Keratinocyte (primary cell): ENCODE measurements at regions not wholly inside any gene's neighbourhood (a gene's known extent, or its start where the extent isn't known, plus 50 kb on each side); places are given as distances from the start of the nearest gene placed in this dataset.

Experiments used
- DNase-seq: peaks from one replicate; pipeline ENCODE4 v3.0.0-alpha.2; 2011; ENCODE audit warnings: low read depth, missing footprints, low spot score
- FAIRE-seq: peaks from 2 replicates; lab custom pipeline; 2011; peaks lifted over from hg19 to GRCh38; lab: Jason Lieb, UNC
- H2AFZ ChIP-seq: 2 replicates; pipeline ENCODE4 v1.6.0; 2012; ENCODE audit warnings: low read length, control low read depth, inconsistent platforms; ENCODE audit not compliant: control insufficient read depth
- H3K27ac ChIP-seq: 2 replicates; pipeline ENCODE4 v1.5.1; 2011; ENCODE audit warnings: low read length; ENCODE audit not compliant: control insufficient read depth, insufficient read depth
- H3K27me3 ChIP-seq: 3 replicates; pipeline ENCODE4 v1.6.0; 2011; ENCODE audit warnings: low read length; ENCODE audit not compliant: control insufficient read depth, insufficient read depth; ENCODE audit errors: extremely low read depth
- H3K36me3 ChIP-seq, 2 experiments: 2 replicates in 1 of 2; 3 replicates in 1 of 2; pipeline ENCODE4 v1.5.1; 2011; ENCODE audit warnings: low read length in 2 of 2, mild to moderate bottlenecking in 1 of 2; ENCODE audit not compliant: control insufficient read depth in 2 of 2, insufficient read depth in 2 of 2; ENCODE audit errors: extremely low read depth in 1 of 2
- H3K4me1 ChIP-seq: 3 replicates; pipeline ENCODE4 v1.5.1; 2011; ENCODE audit warnings: low read length; ENCODE audit not compliant: control insufficient read depth, insufficient read depth; ENCODE audit errors: extremely low read depth
- H3K4me2 ChIP-seq: 3 replicates; pipeline ENCODE4 v1.6.0; 2011; ENCODE audit warnings: low read depth, low read length; ENCODE audit not compliant: control insufficient read depth, insufficient read depth; ENCODE audit errors: extremely low read depth
- H3K4me3 ChIP-seq, 3 experiments: fragments of 200-600 bp in 1 of 3; sonication (generic) in 1 of 3; 2 replicates in 2 of 3; 3 replicates in 1 of 3; pipeline ENCODE4 v1.5.1; 2011 to 2016; ENCODE audit warnings: low read length in 3 of 3, mild to moderate bottlenecking in 3 of 3, control low read depth in 2 of 3, inconsistent platforms in 1 of 3, low read depth in 1 of 3, mixed read lengths in 1 of 3, mixed run types in 1 of 3, moderate library complexity in 1 of 3; ENCODE audit not compliant: control insufficient read depth in 2 of 3, insufficient read depth in 2 of 3; ENCODE audit errors: extremely low read depth in 1 of 3
- H3K79me2 ChIP-seq: 2 replicates; pipeline ENCODE4 v1.6.0; 2012; ENCODE audit warnings: low read length; ENCODE audit not compliant: control insufficient read depth, insufficient read depth
- H3K9ac ChIP-seq: 3 replicates; pipeline ENCODE4 v1.6.0; 2011; ENCODE audit warnings: low read length; ENCODE audit not compliant: control insufficient read depth, insufficient read depth; ENCODE audit errors: extremely low read depth
- H3K9me1 ChIP-seq: 3 replicates; pipeline ENCODE4 v1.6.0; 2011; ENCODE audit warnings: low read length; ENCODE audit not compliant: control insufficient read depth, insufficient read depth; ENCODE audit errors: extremely low read depth
- H3K9me3 ChIP-seq: 2 replicates; pipeline ENCODE4 v1.5.1; 2012; ENCODE audit warnings: low read depth, low read length; ENCODE audit not compliant: control insufficient read depth
- H4K20me1 ChIP-seq: 3 replicates; pipeline ENCODE4 v1.6.0; 2011; ENCODE audit warnings: low read length; ENCODE audit not compliant: control insufficient read depth, insufficient read depth; ENCODE audit errors: extremely low read depth
- CTCF ChIP-seq, 3 experiments: IDR thresholded peaks in 1 of 3; conservative IDR thresholded peaks in 1 of 3; optimal IDR thresholded peaks in 1 of 3; 2 replicates in 2 of 3; 3 replicates in 1 of 3; pipeline versions ENCODE3 to v1.5.1; 2011; ENCODE audit warnings: low read length in 3 of 3, mild to moderate bottlenecking in 3 of 3, moderate library complexity in 2 of 3, control low read depth in 1 of 3, inconsistent platforms in 1 of 3; ENCODE audit not compliant: insufficient read depth in 2 of 3; ENCODE audit errors: extremely low read depth in 1 of 3
- EZH2 ChIP-seq: IDR thresholded peaks from one replicate; pipeline ENCODE4 v1.6.1; 2012; ENCODE audit warnings: inconsistent platforms, mild to moderate bottlenecking, low read length, moderate library complexity
- dilution Hi-C: fragments of 300-500 bp; cut with MboI; formaldehyde crosslinking; loops from one replicate; pipeline ENCODE4 v1.7.0; 2020; ENCODE audit warnings: low sequenced_read_pairs; ENCODE audit not compliant: extremely low pct_ligation_motif_present

- no peak overlapping the region for H3K4me2 ChIP-seq
- no peak for FAIRE-seq
- TF ChIP-seq EZH2 (no peak), CTCF (optimal IDR thresholded peaks at IDR 0.05 in 1 of 3, IDR thresholded peaks at IDR 0.05 in 1 of 3, conservative IDR thresholded peaks at IDR 0.05 in 1 of 3; ENCODE audit: extremely low read depth in 1 of 3, insufficient read depth in 2 of 3, low read length in 3 of 3) (no peak)
- H3K9ac ChIP-seq = no peak overlapping the region
- dilution Hi-C loops = no loop called here
- H4K20me1 ChIP-seq = no peaks in the 10 kb centered on the region
- H2AFZ ChIP-seq = no peak overlapping the region
- H3K4me3 ChIP-seq = no peak overlapping the region
- H3K4me1 ChIP-seq = no peaks in the 10 kb centered on the region
- no peak for DNase-seq
- H3K9me1 ChIP-seq = no peaks in the 10 kb centered on the region
- H3K27me3 ChIP-seq = no peaks in the 10 kb centered on the region
- no peaks in the 10 kb centered on the region for H3K36me3 ChIP-seq
- H3K79me2 ChIP-seq = no peaks in the 10 kb centered on the region
- no peaks in the 10 kb centered on the region for H3K9me3 ChIP-seq
- no peak overlapping the region for H3K27ac ChIP-seq
These were observed 426.4 kb downstream of the INSC start for GRCh38 chr11:15541079-15541478.

- no peak overlapping the region for H3K9ac ChIP-seq
- TF ChIP-seq CTCF (optimal IDR thresholded peaks at IDR 0.05 in 1 of 3, IDR thresholded peaks at IDR 0.05 in 1 of 3, conservative IDR thresholded peaks at IDR 0.05 in 1 of 3; ENCODE audit: extremely low read depth in 1 of 3, insufficient read depth in 2 of 3, low read length in 3 of 3) (no peak), EZH2 (no peak)
- dilution Hi-C loops = no loop called here
These were observed 429.6 kb downstream of the INSC start for GRCh38 chr11:15544353-15544752.

More at GRCh38 chr11:15544353-15544752, 429.6 kb downstream of the INSC start:
- H3K79me2 ChIP-seq = no peaks in the 10 kb centered on the region
- H3K27ac ChIP-seq = no peak overlapping the region
- no peaks in the 10 kb centered on the region for H3K9me3 ChIP-seq
- no peaks in the 10 kb centered on the region for H3K4me1 ChIP-seq
- H3K4me2 ChIP-seq = no peak overlapping the region
- H3K27me3 ChIP-seq = no peaks in the 10 kb centered on the region
- DNase-seq (no peak), FAIRE-seq (no peak)
- H2AFZ ChIP-seq = no peak overlapping the region
- H4K20me1 ChIP-seq = no peaks in the 10 kb centered on the region
- no peaks in the 10 kb centered on the region for H3K36me3 ChIP-seq
- H3K9me1 ChIP-seq = no peaks in the 10 kb centered on the region
- no peak overlapping the region for H3K4me3 ChIP-seq
